GM19372 (cell line): ENCODE measurements at regions not wholly inside any gene's neighbourhood (a gene's known extent, or its start where the extent isn't known, plus 50 kb on each side); places are given as distances from the start of the nearest gene placed in this dataset.

Experiments used
- ATAC-seq: cut with Tn5 transposase; IDR thresholded peaks from one replicate; pipeline ENCODE4 v1.9.1; 2021; ENCODE audit warnings: mild to moderate bottlenecking, low read depth, moderate library complexity; ENCODE audit not compliant: unreplicated experiment

- no peak for ATAC-seq
Measured at GRCh38 chr18:51767293-51767692, 569.8 kb upstream of the MEX3C start.

GRCh38 chr18:51778115-51778514 is 561.9 kb upstream of the DCC start:
- no peak for ATAC-seq

- no peak for ATAC-seq
Measured at GRCh38 chr18:51789871-51790270, 550.1 kb upstream of the DCC start.

GRCh38 chr18:51801514-51801913 is 538.5 kb upstream of the DCC start:
- no peak for ATAC-seq

- ATAC-seq: no peak
Measured at GRCh38 chr18:51802569-51803428, 537.2 kb upstream of the DCC start.

GRCh38 chr18:51807336-51807735 is 532.7 kb upstream of the DCC start:
- ATAC-seq: no peak

- ATAC-seq: no peak
Measured at GRCh38 chr18:51811883-51812282, 528.1 kb upstream of the DCC start.

- no peak for ATAC-seq
Measured at GRCh38 chr18:51813740-51814139, 526.3 kb upstream of the DCC start.

- no peak for ATAC-seq
Measured at GRCh38 chr18:51821610-51822009, 518.4 kb upstream of the DCC start.

- ATAC-seq: no peak
Measured at GRCh38 chr18:51824746-51825145, 515.3 kb upstream of the DCC start.

GRCh38 chr18:51833850-51834249 is 506.1 kb upstream of the DCC start:
- ATAC-seq: no peak

GRCh38 chr18:51848702-51849101 is 491.3 kb upstream of the DCC start:
- ATAC-seq: no peak

GRCh38 chr18:51852681-51853080 is 487.3 kb upstream of the DCC start:
- no peak for ATAC-seq

GRCh38 chr18:51857989-51858388 is 482.0 kb upstream of the DCC start:
- no peak for ATAC-seq

- ATAC-seq: no peak
Measured at GRCh38 chr18:51861046-51861445, 479.0 kb upstream of the DCC start.

GRCh38 chr18:51862051-51862715 is 477.8 kb upstream of the DCC start:
- no peak for ATAC-seq

GRCh38 chr18:51864219-51864965 is 475.6 kb upstream of the DCC start:
- no peak for ATAC-seq

- no peak for ATAC-seq
Measured at GRCh38 chr18:51865538-51865937, 474.5 kb upstream of the DCC start.

- ATAC-seq: no peak
Measured at GRCh38 chr18:51867767-51868166, 472.2 kb upstream of the DCC start.

- no peak for ATAC-seq
Measured at GRCh38 chr18:51878724-51879123, 461.3 kb upstream of the DCC start.

GRCh38 chr18:51879329-51879728 is 460.7 kb upstream of the DCC start:
- no peak for ATAC-seq
